Mesenchymal stem cell (in vitro differentiated cells and primary cell): ENCODE measurements at regions not wholly inside any gene's neighbourhood (a gene's known extent, or its start where the extent isn't known, plus 50 kb on each side); places are given as distances from the start of the nearest gene placed in this dataset. TPM values are rescaled to one million over a fixed set of nuclear protein-coding genes. Genes with fewer than 3 reads are reported as not detected.

ENCODE experiments used
- small RNA-seq: library from polyadenylated mRNA; stranded (forward); fragments of <200 nt; extraction: miRNeasy Mini kit (QIAGEN cat#:217004); gene quantifications from one replicate; pipeline ENCODE3, GENCODE V24; 2013; ENCODE audit warnings: low read depth

Small RNA genes in the stretch of these regions (small RNA-seq; reads per million reads assigned to genes)
- gene RNU1-151P: not detected
